Loucy (cell line): ENCODE measurements at regions not wholly inside any gene's neighbourhood (a gene's known extent, or its start where the extent isn't known, plus 50 kb on each side); places are given as distances from the start of the nearest gene placed in this dataset.

Experiments
- H2AFZ ChIP-seq: fragments of 200-600 bp; sonication (generic); 2 replicates; pipeline ENCODE4 v1.6.0; 2016; ENCODE audit warnings: antibody characterized with exemption, mild to moderate bottlenecking, low read length, moderate library complexity
- H3F3A ChIP-seq: fragments of 200-600 bp; 2 replicates; pipeline ENCODE4 v1.6.0; 2016; ENCODE audit warnings: antibody characterized with exemption, low read depth, mild to moderate bottlenecking
- H3K27me3 ChIP-seq: fragments of 200-600 bp; sonication (generic); 2 replicates; pipeline ENCODE4 v1.6.1; 2014; ENCODE audit warnings: low read length, mild to moderate bottlenecking; ENCODE audit not compliant: insufficient read depth, poor library complexity, severe bottlenecking
- H3K36me3 ChIP-seq: fragments of 200-600 bp; sonication (generic); 2 replicates; pipeline ENCODE4 v1.6.1; 2016; ENCODE audit warnings: low read length; ENCODE audit not compliant: insufficient read depth
- H3K4me1 ChIP-seq: fragments of 200-600 bp; sonication (generic); 2 replicates; pipeline ENCODE4 v1.5.1; 2014; ENCODE audit warnings: low read length, mild to moderate bottlenecking; ENCODE audit not compliant: insufficient read depth, poor library complexity, severe bottlenecking
- H3K4me2 ChIP-seq: fragments of 200-600 bp; sonication (generic); 2 replicates; pipeline ENCODE4 v1.6.0; 2014; ENCODE audit warnings: antibody characterized with exemption, low read length, low read depth, mild to moderate bottlenecking; ENCODE audit not compliant: poor library complexity, severe bottlenecking
- H3K4me3 ChIP-seq: fragments of 200-600 bp; sonication (generic); 2 replicates; pipeline ENCODE4 v1.5.1; 2014; ENCODE audit warnings: low read length, mild to moderate bottlenecking, mixed read lengths; ENCODE audit not compliant: poor library complexity, severe bottlenecking
- H3K79me2 ChIP-seq: fragments of 200-600 bp; sonication (generic); 2 replicates; pipeline ENCODE4 v1.6.1; 2014; ENCODE audit warnings: low read length; ENCODE audit not compliant: insufficient read depth
- H3K9ac ChIP-seq: fragments of 200-600 bp; sonication (generic); 2 replicates; pipeline ENCODE4 v1.6.0; 2014; ENCODE audit warnings: mild to moderate bottlenecking, low read depth, low read length, moderate library complexity; ENCODE audit not compliant: poor library complexity, severe bottlenecking
- H3K9me2 ChIP-seq: fragments of 200-600 bp; sonication (generic); replicated peaks from 2 replicates; pipeline ENCODE4 v1.6.1; 2016; ENCODE audit warnings: low read depth, low read length, mixed read lengths
- H3K9me3 ChIP-seq: fragments of 200-600 bp; sonication (generic); 2 replicates; pipeline ENCODE4 v1.6.1; 2014; ENCODE audit warnings: mild to moderate bottlenecking, antibody characterized with exemption, low read length, low read depth; ENCODE audit not compliant: insufficient read depth
- H4K20me1 ChIP-seq: fragments of 200-600 bp; sonication (generic); 2 replicates; pipeline ENCODE4 v1.6.0; 2014; ENCODE audit warnings: antibody characterized with exemption, low read length, mild to moderate bottlenecking; ENCODE audit not compliant: insufficient read depth, poor library complexity, severe bottlenecking
- CTCF ChIP-seq: fragments of 200-600 bp; sonication (generic); conservative IDR thresholded peaks from 2 replicates; pipeline ENCODE4 v1.5.1; 2014; ENCODE audit warnings: mild to moderate bottlenecking, antibody characterized with exemption, low read length
- EZH2phosphoT487 ChIP-seq: fragments of 200-600 bp; IDR thresholded peaks from 2 replicates; pipeline ENCODE4 v1.6.1; 2018; ENCODE audit warnings: antibody characterized with exemption, mild to moderate bottlenecking, moderate library complexity, borderline replicate concordance

GRCh38 chr6:82484001-82484400, 120.4 kb downstream of the TPBG start:
- no peak overlapping the region for H3K4me2 ChIP-seq
- no peaks in the 10 kb centered on the region for H3K36me3 ChIP-seq
- H3K9me3 ChIP-seq = no peaks in the 10 kb centered on the region
- H3K4me1 ChIP-seq = no peaks in the 10 kb centered on the region
- TF ChIP-seq EZH2phosphoT487 (no peak), CTCF (no peak)
- no peaks in the 10 kb centered on the region for H3K79me2 ChIP-seq
- no peaks in the 10 kb centered on the region for H3K9me2 ChIP-seq
- H3K9ac ChIP-seq = no peak overlapping the region
- H3F3A ChIP-seq = no peaks in the 10 kb centered on the region
- no peaks in the 10 kb centered on the region for H3K27me3 ChIP-seq
- no peaks in the 10 kb centered on the region for H4K20me1 ChIP-seq
- H2AFZ ChIP-seq = no peak overlapping the region
- no peak overlapping the region for H3K4me3 ChIP-seq

GRCh38 chr6:82484737-82485626, 121.4 kb downstream of the TPBG start:
- Histone ChIP-seq H3K9me2 (no peaks in the 10 kb centered on the region), H3K9me3 (no peaks in the 10 kb centered on the region), H3K4me1 (no peaks in the 10 kb centered on the region), H3K4me3 (no peak overlapping the region), H3K27me3 (no peaks in the 10 kb centered on the region), H3K36me3 (no peaks in the 10 kb centered on the region), H3F3A (no peaks in the 10 kb centered on the region), H4K20me1 (no peaks in the 10 kb centered on the region), H3K79me2 (no peaks in the 10 kb centered on the region), H3K4me2 (no peak overlapping the region), H3K9ac (no peak overlapping the region), H2AFZ (no peak overlapping the region)
- TF ChIP-seq EZH2phosphoT487 (no peak), CTCF (no peak)

GRCh38 chr6:82487895-82488294, 124.3 kb downstream of the TPBG start:
- H3K36me3 ChIP-seq = no peaks in the 10 kb centered on the region
- H2AFZ ChIP-seq = no peak overlapping the region
- H3K9me2 ChIP-seq = no peaks in the 10 kb centered on the region
- H3K9ac ChIP-seq = no peak overlapping the region
- no peak overlapping the region for H3K4me2 ChIP-seq
- H3K4me3 ChIP-seq = no peak overlapping the region
- H4K20me1 ChIP-seq = no peaks in the 10 kb centered on the region
- H3K9me3 ChIP-seq = no peaks in the 10 kb centered on the region
- H3K27me3 ChIP-seq = no peaks in the 10 kb centered on the region
- H3F3A ChIP-seq = no peaks in the 10 kb centered on the region
- H3K79me2 ChIP-seq = no peaks in the 10 kb centered on the region
- no peaks in the 10 kb centered on the region for H3K4me1 ChIP-seq
- TF ChIP-seq EZH2phosphoT487 (no peak), CTCF (no peak)
